DMS153 treated with DMSO at 0.1 percent for 48 hours (cell line): ENCODE measurements at regions not wholly inside any gene's neighbourhood (a gene's known extent, or its start where the extent isn't known, plus 50 kb on each side); places are given as distances from the start of the nearest gene placed in this dataset.
A peak's percentile ranks its signal among the peaks of the same experiment; 100 is the strongest.

Experiments used
- DNase-seq: peaks from one replicate; lab custom pipeline; 2025; ENCODE audit not compliant: unreplicated experiment; lab: John Stamatoyannopoulos, UW

GRCh38 chr3:177426878-177427495, 229.7 kb upstream of the TBL1XR1 start:
- DNase-seq: no peak

DNA sequence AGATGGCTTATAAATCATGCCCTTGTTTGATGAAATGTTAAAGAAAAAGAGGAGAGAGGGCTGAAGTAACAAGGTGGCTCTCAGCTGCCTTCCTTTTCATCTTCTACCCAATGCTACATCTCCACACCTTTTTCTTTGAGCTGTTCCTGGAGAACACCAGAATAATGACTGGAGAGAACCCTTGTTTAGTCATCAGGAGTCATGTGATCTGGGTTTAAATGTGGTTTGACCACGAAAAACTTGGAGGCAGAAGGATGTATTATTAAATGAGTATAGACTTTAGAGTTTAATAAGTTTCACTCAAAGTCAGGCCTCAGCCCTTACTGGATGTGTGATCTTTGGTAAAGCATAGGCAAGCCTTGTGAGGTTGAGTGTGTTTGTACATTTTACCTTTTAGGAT, 230.3 kb upstream of the TBL1XR1 start:
- DNase-seq: no peak

DNA sequence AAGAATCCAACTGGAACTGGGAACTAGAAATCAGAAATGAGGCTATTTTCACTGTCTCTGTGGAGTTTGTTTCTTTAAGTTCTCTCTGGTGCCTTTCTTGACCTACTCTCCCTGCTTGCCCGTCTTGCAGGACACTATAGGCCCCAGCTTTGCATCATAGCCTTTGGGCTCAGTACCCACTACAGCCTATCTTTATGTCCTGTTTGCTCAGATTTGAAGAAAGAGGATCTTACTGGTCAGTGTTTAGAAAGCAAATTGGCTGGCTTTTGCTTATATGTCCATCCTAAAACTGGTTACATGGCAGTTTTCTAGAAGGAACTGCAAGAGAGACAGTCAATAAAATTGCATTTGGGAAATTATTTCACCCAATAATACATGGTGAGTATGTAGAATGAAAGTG, 231.8 kb upstream of the TBL1XR1 start:
- no peak for DNase-seq

DNA sequence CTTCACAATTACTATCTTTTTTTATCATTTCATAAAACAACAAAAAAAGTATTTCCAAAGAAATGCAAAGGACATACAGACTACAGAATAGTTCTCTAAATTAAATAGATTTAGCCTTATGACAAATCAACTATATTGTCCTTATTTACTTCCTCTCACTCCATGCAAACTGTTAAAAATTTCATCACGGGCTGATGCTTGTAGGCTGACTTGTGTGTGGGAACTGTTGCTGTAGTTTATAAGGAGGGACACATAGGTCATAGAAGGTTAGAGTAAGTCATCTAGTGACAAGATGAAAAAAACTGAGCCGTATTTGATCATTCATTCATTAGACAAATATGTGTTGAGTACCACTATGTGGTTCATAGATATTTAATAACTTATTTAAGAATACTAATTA, 232.5 kb upstream of the TBL1XR1 start:
- no peak for DNase-seq

- no peak for DNase-seq
Observed at GRCh38 chr3:177430653-177431052, 233.4 kb upstream of the TBL1XR1 start.

- no peak for DNase-seq
Observed at GRCh38 chr3:177431525-177432176, 234.4 kb upstream of the TBL1XR1 start.

- DNase-seq: no peak
Observed at GRCh38 chr3:177435301-177435700, 238.0 kb upstream of the TBL1XR1 start.

DNA sequence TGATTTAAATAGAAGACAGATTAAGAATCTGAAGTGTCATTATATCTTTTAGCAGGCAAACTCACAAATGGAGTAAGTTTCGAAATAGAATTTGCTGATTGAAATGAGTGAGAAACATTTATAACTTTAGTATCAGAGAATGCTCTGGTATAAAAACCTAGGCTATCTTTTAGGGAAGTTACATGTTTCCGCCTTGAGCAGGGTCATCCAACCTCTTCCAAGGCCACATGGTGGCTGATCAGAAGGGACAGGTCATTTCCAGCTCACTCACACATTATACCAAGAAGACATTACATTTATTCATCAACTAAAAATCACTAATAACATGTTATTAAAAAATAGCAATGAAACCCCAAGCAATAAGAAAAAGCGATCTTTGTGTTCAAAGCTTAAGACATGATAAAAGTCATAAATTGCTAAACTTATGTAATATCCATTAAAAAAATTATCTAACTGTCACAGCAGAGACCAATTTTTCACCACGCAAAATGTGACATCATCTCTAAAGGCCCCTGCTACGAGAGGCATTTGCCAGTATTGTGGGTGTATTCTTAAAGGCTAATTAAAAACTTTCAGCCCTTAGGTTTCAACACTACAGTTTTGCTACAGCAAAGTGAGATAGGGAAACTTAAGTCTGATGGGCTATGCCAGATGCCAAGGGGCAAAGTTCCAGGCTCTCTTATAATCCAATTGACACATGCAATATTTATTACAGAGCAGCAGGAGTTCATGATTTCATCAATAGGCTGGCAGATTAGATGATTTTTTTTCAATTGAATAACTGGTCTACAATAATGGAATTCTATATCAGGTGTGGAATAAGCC, 240.4 kb upstream of the TBL1XR1 start:
- no peak for DNase-seq

DNA sequence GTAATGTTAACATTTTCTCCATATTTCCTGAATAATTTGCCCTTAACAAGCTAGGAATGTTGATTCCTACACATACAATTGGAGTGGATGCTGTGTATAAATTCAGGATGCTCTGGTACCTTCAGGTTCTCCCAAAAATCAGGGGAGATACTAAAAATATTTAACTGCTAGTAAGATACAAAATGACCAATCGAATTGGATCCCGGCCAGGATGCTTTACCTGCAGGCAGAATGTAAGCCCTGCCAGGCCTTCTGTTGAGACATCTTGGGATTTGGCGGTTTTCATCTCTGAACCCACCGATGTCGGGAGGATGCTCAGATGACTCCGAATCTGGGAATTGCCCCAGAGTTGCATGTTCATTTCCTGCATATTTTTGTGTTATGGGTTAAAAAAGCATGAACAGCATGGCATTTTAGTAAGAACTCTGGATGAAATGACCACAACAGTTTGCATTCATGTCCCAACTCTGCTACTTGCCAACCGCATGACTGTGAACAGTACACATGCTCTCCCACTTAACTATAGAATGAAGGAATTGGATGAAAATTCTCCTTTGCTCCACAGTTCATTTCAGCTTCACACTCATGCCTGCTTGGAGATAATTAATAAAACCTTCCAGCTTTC, 241.4 kb upstream of the TBL1XR1 start:
- DNase-seq: no peak

DNA sequence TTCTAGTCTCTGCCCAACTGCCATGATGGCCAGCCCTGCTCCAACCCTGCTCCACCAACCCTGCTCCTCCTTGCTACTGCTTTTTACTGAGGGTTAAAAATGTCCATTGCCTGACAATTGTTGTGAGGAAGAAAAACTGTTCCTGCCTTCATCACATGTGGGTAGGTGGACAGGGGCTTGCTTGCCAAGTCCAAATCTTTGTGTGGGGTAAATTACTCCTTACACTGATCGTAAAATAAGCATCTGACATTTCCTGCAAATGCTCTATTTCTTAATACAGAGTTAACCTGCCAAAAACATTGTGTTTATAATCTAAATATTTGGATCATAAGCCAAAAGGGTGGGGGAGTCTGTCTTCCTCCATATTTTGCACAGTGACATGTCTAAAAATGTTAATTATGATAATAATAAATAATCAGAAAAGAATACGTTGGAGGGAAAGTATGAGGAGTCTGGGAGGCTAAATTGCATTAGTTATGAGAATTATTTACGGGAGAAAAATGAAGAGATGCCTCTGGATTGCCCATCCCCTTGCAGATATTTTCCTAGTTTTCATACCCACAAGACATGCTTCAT, 242.5 kb upstream of the TBL1XR1 start:
- DNase-seq: no peak

DNA sequence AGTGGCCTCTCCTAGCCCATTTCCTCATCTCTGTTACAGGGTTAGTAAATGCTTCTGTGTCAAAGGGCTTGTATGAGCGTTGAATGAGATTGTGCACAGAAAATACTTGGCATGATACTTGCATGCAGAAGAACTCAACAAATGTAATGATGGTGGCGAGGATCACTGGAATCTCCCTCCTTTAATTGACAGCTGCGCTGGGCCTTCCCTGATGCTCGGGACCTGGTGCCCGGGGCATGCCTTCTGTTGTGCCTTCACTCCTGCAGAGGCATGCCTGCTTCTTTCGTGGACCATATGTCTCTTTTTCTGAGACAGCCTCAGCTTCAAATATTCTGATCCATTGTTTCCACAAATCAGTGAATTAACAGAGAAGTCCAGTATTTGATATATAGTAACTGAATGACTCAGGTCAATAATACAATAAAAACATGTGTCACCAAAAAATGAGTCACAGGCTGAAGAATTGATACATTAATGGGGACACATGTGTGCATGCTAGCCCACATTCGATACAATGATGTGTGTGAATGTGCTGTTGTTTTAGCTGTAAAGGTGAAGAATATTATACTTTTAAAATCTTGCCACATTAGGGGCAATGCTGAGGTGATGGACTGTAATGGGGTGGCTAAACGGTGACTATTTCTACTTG, 243.3 kb upstream of the TBL1XR1 start:
- no peak for DNase-seq

DNA sequence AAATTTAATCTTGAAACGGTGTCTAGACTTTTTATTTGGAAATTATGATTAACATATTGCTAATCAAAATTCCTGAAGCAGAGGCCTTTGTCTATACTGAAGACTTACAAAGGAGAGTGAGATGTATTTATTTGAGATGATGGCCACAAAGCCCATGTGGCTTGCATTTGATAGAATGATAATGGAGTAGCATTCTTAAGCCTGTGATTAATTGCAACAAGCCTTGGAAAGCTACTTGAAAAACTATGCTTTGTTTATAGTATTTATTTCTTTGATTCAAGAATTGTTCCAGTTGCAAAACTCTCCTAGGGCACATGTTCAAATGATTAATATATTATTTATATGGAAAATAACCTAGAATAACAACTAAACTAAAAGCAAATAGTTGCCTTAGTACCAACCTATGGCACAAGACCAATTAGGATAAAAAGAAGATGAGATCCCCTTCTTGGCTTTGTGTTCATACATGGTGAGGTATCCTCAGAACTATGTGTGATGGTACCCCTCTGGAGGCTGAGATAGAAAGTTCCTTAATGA, 244.1 kb upstream of the TBL1XR1 start:
- DNase-seq: no peak

DNA sequence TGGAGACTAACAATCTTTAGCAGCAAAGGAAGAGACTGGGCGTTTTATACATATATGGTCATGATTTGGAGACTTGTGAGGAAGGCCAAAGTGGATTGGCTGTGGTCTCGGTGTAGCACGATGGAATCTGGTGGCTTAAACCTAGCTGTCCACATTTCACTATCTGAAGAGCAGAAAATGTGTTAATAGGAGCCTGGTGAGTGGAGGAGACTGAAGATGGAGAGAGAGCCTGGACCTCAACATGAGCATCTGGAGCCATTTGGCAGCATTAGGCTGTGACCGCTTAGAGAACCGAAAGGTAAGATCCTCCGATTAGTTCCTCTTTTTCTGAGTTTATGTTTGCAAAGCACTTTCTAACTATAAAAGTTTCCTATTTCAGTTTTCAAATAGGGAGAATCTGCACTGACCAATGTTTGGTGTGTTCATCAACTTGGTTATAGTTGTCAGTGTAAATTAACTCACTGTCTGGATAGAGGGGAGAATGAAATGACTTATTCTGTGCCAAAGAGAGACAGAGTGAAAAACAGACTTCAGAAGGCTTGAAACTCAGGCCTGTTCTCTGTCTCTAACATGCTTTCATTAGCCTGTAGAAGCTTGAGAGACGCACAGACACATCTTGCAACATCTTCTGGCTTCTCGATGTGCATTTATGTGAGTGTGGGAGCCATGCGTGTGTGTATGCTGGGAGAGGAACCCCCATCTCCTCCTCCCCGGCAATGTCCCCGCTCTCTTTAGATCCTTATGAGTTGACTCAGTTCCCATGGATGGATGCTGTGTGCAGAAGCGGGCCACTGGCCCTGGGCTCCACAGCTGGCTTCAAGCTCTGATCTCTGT, 244.7 kb upstream of the TBL1XR1 start:
- no peak for DNase-seq

DNA sequence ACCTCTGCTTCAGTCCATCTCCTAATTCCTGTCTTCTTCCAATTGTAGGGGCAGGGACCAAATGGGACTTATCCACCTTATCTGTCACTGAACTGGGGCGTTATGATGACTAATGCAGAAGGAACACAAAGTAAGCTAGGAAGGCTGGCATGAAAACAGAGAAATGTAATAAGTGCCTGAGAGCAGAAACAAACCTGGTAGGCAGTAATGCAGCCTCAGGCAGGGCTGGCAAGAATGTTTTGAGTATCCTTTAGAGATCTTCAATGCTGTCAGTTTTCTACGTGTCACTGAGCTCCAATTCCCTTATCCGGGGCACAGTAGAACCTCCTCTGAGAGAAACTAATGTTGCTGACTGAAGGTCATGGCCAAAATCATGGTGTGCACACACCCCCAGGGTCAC, 246.2 kb upstream of the TBL1XR1 start:
- DNase-seq: no peak

DNA sequence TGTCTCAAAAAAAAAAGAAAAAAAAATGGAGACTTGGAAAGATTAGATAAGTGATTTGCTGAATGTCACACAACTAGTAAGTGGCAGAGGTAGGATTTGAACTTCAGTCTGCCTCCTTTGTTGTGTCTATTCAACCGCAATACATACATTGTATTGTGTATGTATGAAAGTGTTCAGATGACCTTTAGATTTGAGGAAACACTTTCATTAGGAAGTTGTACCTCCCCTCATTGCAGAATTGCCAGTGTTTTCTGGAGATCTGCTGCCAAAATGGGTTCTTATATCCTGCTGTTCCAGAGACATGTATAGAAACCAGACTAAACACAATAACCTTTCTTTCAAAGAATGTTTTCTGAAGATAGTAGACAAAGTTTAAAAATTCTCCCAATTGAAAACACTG, 247.4 kb upstream of the TBL1XR1 start:
- no peak for DNase-seq

DNA sequence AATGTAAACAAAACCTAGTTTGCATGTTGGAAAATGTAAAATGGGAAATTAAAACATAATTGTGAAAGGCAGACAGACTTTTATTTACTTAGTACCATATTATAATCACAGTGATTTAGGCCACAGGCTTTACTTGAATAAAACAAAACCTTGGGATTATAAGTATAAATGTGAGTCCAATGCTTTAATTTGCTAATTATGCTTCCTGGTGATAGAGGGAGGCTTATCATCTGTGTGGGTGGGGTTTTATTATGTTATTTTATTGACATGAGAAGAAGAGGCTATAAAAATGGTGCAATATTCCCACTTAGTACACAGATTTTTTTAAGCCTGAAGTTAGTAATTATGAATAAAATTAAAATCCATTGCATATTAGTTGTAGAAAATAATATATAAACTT, 248.3 kb upstream of the TBL1XR1 start:
- no peak for DNase-seq

GRCh38 chr3:177446165-177446601, 248.9 kb upstream of the TBL1XR1 start:
- peak; percentile 30 for DNase-seq

DNA sequence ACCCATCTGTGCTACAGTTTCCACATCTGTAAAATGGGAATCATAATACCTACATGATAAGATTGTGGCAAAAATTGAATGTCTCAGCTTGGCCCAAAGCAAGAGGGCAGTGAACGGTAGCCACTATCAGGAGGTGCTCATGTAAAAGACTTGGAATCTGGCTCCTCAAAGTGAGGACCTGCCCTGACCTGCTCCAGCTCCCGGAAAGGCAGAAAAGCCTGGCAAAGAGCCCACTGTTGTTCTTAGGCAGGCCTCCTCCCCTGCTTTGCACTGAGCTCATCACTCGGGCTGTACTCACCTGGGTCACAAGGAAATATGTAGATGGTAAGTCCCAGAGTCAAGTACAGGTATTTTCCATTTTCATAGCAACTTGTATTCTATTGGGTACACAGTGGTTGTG, 250.7 kb upstream of the TBL1XR1 start:
- DNase-seq: peak; percentile 26

GRCh38 chr3:177448987-177449359, 251.7 kb upstream of the TBL1XR1 start:
- no peak for DNase-seq
